Mammary epithelial cell (primary cell): ENCODE measurements at regions not wholly inside any gene's neighbourhood (a gene's known extent, or its start where the extent isn't known, plus 50 kb on each side); places are given as distances from the start of the nearest gene placed in this dataset.

Experiments used
- CTCF ChIP-seq, 2 donors: IDR thresholded peaks in 1 of 2; conservative IDR thresholded peaks in 1 of 2; 2 replicates each; pipeline ENCODE4 v1.5.1; 2011 to 2012; ENCODE audit warnings: inconsistent platforms in 2 of 2, low read length in 2 of 2, mild to moderate bottlenecking in 2 of 2, control low read depth in 1 of 2, low read depth in 1 of 2; ENCODE audit not compliant: insufficient read depth in 1 of 2; ENCODE audit errors: extremely low read depth in 1 of 2
- EZH2 ChIP-seq: IDR thresholded peaks from 2 replicates; pipeline ENCODE4 v1.6.1; 2012; ENCODE audit warnings: low read length, inconsistent platforms, borderline replicate concordance

- TF ChIP-seq CTCF (conservative IDR thresholded peaks at IDR 0.05 in 1 of 2, IDR thresholded peaks at IDR 0.05 in 1 of 2; ENCODE audit: extremely low read depth in 1 of 2, insufficient read depth in 1 of 2, low read depth in 1 of 2, low read length in 2 of 2): no peak
- no peak for TF ChIP-seq EZH2
These were observed 702.3 kb downstream of the TRIML1 start for GRCh38 chr4:188841523-188841922.
